ENCODE measurements at regions not wholly inside any gene's neighbourhood (a gene's known extent, or its start where the extent isn't known, plus 50 kb on each side); places are given as distances from the start of the nearest gene placed in this dataset.

DNA sequence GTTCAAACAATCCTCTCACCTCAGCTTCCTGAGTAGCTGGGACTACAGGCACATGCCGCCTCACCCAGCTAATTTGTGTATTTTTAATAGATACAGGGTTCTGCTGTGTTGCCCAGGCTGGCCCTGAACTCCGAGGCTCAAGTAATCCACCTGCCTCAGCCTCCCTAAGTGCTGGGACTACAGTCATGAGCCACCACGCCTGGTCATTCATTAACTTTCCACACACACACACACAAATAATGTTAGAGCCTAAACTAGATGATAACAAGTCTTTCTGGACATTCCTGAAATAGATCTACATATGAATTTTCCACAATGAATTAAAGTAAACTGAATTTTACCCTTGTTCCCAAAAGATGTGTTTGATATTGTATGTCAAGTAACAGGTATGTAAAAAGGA, 776.0 kb downstream of the GALC start:
- TF ChIP-seq ESRRA (IDR thresholded peaks at IDR 0.05; ENCODE audit: low read length), result no peak
- no peak for TF ChIP-seq ZNF622 (IDR thresholded peaks at IDR 0.05)
- TF ChIP-seq, protein P1, sequence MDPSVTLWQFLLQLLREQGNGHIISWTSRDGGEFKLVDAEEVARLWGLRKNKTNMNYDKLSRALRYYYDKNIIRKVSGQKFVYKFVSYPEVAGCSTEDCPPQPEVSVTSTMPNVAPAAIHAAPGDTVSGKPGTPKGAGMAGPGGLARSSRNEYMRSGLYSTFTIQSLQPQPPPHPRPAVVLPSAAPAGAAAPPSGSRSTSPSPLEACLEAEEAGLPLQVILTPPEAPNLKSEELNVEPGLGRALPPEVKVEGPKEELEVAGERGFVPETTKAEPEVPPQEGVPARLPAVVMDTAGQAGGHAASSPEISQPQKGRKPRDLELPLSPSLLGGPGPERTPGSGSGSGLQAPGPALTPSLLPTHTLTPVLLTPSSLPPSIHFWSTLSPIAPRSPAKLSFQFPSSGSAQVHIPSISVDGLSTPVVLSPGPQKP (IDR thresholded peaks at IDR 0.05; ENCODE audit: low read depth, low read length), result no peak
- TF ChIP-seq HDAC6 (IDR thresholded peaks at IDR 0.05; ENCODE audit: unreplicated experiment), result no peak
- no peak for TF ChIP-seq POLR2AphosphoS5 (IDR thresholded peaks at IDR 0.05; ENCODE audit: low read length)
- TF ChIP-seq SP1 (IDR thresholded peaks at IDR 0.05; ENCODE audit: low read depth, low read length), result no peak
- no peak for TF ChIP-seq SPI1 (IDR thresholded peaks at IDR 0.05; ENCODE audit: borderline replicate concordance, insufficient read depth, low read depth, low read length)
- TF ChIP-seq, protein P2, sequence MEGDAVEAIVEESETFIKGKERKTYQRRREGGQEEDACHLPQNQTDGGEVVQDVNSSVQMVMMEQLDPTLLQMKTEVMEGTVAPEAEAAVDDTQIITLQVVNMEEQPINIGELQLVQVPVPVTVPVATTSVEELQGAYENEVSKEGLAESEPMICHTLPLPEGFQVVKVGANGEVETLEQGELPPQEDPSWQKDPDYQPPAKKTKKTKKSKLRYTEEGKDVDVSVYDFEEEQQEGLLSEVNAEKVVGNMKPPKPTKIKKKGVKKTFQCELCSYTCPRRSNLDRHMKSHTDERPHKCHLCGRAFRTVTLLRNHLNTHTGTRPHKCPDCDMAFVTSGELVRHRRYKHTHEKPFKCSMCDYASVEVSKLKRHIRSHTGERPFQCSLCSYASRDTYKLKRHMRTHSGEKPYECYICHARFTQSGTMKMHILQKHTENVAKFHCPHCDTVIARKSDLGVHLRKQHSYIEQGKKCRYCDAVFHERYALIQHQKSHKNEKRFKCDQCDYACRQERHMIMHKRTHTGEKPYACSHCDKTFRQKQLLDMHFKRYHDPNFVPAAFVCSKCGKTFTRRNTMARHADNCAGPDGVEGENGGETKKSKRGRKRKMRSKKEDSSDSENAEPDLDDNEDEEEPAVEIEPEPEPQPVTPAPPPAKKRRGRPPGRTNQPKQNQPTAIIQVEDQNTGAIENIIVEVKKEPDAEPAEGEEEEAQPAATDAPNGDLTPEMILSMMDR (IDR thresholded peaks at IDR 0.05 in 2 of 3, conservative IDR thresholded peaks at IDR 0.05 in 1 of 3; ENCODE audit: control insufficient read depth in 2 of 3, extremely low read depth in 1 of 3, insufficient read depth in 1 of 3, low read depth in 3 of 3, low read length in 3 of 3), result no peak
- no peak for TF ChIP-seq CREB1 (IDR thresholded peaks at IDR 0.05; ENCODE audit: low read depth)
- TF ChIP-seq MXI1 (IDR thresholded peaks at IDR 0.05; ENCODE audit: low read depth, low read length), result no peak
- TF ChIP-seq MYC (IDR thresholded peaks at IDR 0.05; ENCODE audit: insufficient read depth, insufficient read length, insufficient replicate concordance, low read length, severe bottlenecking), result no peak
- TF ChIP-seq SRF (IDR thresholded peaks at IDR 0.05; ENCODE audit: low read depth in 2 of 2, low read length in 2 of 2), result no peak
